ENCODE measurements at regions not wholly inside any gene's neighbourhood (a gene's known extent, or its start where the extent isn't known, plus 50 kb on each side); places are given as distances from the start of the nearest gene placed in this dataset.

- TF ChIP-seq POLR2A (IDR thresholded peaks at IDR 0.05) (no peak), CTCF (IDR thresholded peaks at IDR 0.05) (no peak)
Observed at GRCh38 chr6:108736832-108737231, 111.4 kb upstream of the ARMC2 start.

Data from right lobe of liver (tissue), 4 donors.